ENCODE measurements at regions not wholly inside any gene's neighbourhood (a gene's known extent, or its start where the extent isn't known, plus 50 kb on each side); places are given as distances from the start of the nearest gene placed in this dataset.

GRCh38 chr13:40115426-40115825 is 460.0 kb downstream of the COG6 start:
- in situ Hi-C loops (cut with MboI) = no loop called here
- peak overlapping the region; percentile 92 for H2AFZ ChIP-seq (ENCODE audit: low read depth, low read length)
- H3K9me1 ChIP-seq (ENCODE audit: control insufficient read depth, insufficient read depth, low read length) = no peaks in the 10 kb centered on the region
- H4K20me1 ChIP-seq (replicated peaks; ENCODE audit: control insufficient read depth, insufficient read depth, low read length) = no peaks in the 10 kb centered on the region
- POLR2A ChIA-PET = no interaction called here
- peak overlapping the region; percentile 68; the same call in 1 of the 3 replicates for H3K27ac ChIP-seq (ENCODE audit: extremely low read depth, low read depth, low read length)
- H3K4me2 ChIP-seq (ENCODE audit: insufficient read depth, low read length) = no peak overlapping the region
- FAIRE-seq (no peak), ATAC-seq (no peak), DNase-seq (ENCODE audit: extremely low read depth in 1 of 4, low spot score in 3 of 4) (no peak)
- H3K4me1 ChIP-seq (replicated peaks in 1 of 2; ENCODE audit: control insufficient read depth in 2 of 2, insufficient read depth in 2 of 2, low read length in 2 of 2) = peaks cover 0 to 11% of the 10 kb centered on the region in 2 experiments; a peak in 2 of 5 replicates
- no peaks in the 10 kb centered on the region for H3K27me3 ChIP-seq (ENCODE audit: control insufficient read depth in 2 of 2, insufficient read depth in 2 of 2, low read length in 2 of 2)
- intact Hi-C loops (cut with micrococcal nuclease) = no loop called here
- H3K79me2 ChIP-seq (ENCODE audit: control insufficient read depth, insufficient read depth, low read length) = no peaks in the 10 kb centered on the region
- H3K9me3 ChIP-seq (replicated peaks; ENCODE audit: control insufficient read depth, insufficient read depth, low read depth, low read length) = no peaks in the 10 kb centered on the region
- no peaks in the 10 kb centered on the region for H3K36me3 ChIP-seq (ENCODE audit: control insufficient read depth, insufficient read depth, low read length)
- no peak overlapping the region for H3K4me3 ChIP-seq
- TF ChIP-seq SMARCC2 (IDR thresholded peaks at IDR 0.05; ENCODE audit: low read depth) (no peak), MTA2 (IDR thresholded peaks at IDR 0.05; ENCODE audit: low read depth) (no peak), KDM5B (IDR thresholded peaks at IDR 0.05; ENCODE audit: insufficient replicate concordance, low read depth, low read length) (no peak), BRCA1 (IDR thresholded peaks at IDR 0.05) (no peak), BRCA1 (CRISPR knock-in tag; IDR thresholded peaks at IDR 0.05) (no peak), EGR1 (conservative IDR thresholded peaks at IDR 0.05) (no peak), ZNF830 (CRISPR knock-in tag; IDR thresholded peaks at IDR 0.05) (no peak), ZNF124 (CRISPR knock-in tag; IDR thresholded peaks at IDR 0.05) (no peak), RBM25 (IDR thresholded peaks at IDR 0.05; ENCODE audit: low read depth, low read length, severe bottlenecking) (no peak)
- WGBS (ENCODE audit: insufficient coverage, low coverage, missing lambda C conversion rate) = 0% methylated on average over 2 of the region's 2 CpGs
- BruUV-seq (replicated peaks) = no TSS peak
- CTCF ChIA-PET (ENCODE audit: low intra/inter-chr PET ratio) = no interaction called here
- H3K9ac ChIP-seq (ENCODE audit: insufficient read depth in 1 of 2, low read depth in 2 of 2, low read length in 2 of 2) = no peak overlapping the region
